CD14-positive monocyte (primary cell): ENCODE measurements at regions not wholly inside any gene's neighbourhood (a gene's known extent, or its start where the extent isn't known, plus 50 kb on each side); places are given as distances from the start of the nearest gene placed in this dataset.

Experiments used
- DNase-seq, 3 donors: peaks; one replicate each; pipeline ENCODE4 v3.0.0-alpha.2; 2011 to 2022
- H2AFZ ChIP-seq: 2 replicates; pipeline ENCODE4 v1.6.0; 2012; ENCODE audit warnings: mild to moderate bottlenecking, low read depth, low read length, inconsistent platforms; ENCODE audit not compliant: insufficient read depth, poor library complexity, severe bottlenecking
- H3K27ac ChIP-seq, 2 donors: 1 replicate in 1 of 2; 2 replicates in 1 of 2; pipeline ENCODE4 v1.5.1; 2012 to 2013; ENCODE audit warnings: low read length in 2 of 2, control low read depth in 1 of 2, inconsistent platforms in 1 of 2, low read depth in 1 of 2, mild to moderate bottlenecking in 1 of 2
- H3K27me3 ChIP-seq, 2 donors: one replicate each; pipeline versions ENCODE4 v1.6.0 to v1.6.1; 2011 to 2013; ENCODE audit warnings: low read length in 2 of 2; ENCODE audit not compliant: control insufficient read depth in 2 of 2, insufficient read depth in 2 of 2
- H3K36me3 ChIP-seq, 2 donors: replicated peaks in 1 of 2; 1 replicate in 1 of 2; 2 replicates in 1 of 2; pipeline versions ENCODE4 v1.5.1 to v1.6.1; 2012 to 2013; ENCODE audit warnings: low read length in 2 of 2, control low read depth in 1 of 2, inconsistent platforms in 1 of 2, mild to moderate bottlenecking in 1 of 2; ENCODE audit not compliant: insufficient read depth in 2 of 2, control insufficient read depth in 1 of 2
- H3K4me1 ChIP-seq, 2 donors: 1 replicate in 1 of 2; 2 replicates in 1 of 2; pipeline versions ENCODE4 v1.5.1 to v1.6.1; 2012 to 2013; ENCODE audit warnings: low read length in 2 of 2, control low read depth in 1 of 2, inconsistent platforms in 1 of 2, mild to moderate bottlenecking in 1 of 2, moderate library complexity in 1 of 2; ENCODE audit not compliant: insufficient read depth in 2 of 2, control insufficient read depth in 1 of 2
- H3K4me2 ChIP-seq: replicated peaks from 2 replicates; pipeline ENCODE3; 2012; ENCODE audit warnings: low read length, moderate library complexity, mild to moderate bottlenecking; ENCODE audit not compliant: poor library complexity, severe bottlenecking; ENCODE audit errors: extremely low read depth
- H3K4me3 ChIP-seq, 3 experiments: fragments of 200-600 bp in 1 of 3; sonication (generic) in 1 of 3; replicated peaks in 1 of 3; 1 replicate in 2 of 3; 2 replicates in 1 of 3; pipeline ENCODE4 v1.5.1; 2011 to 2013; ENCODE audit warnings: low read length in 3 of 3, mild to moderate bottlenecking in 3 of 3, control low read depth in 2 of 3, low read depth in 2 of 3, inconsistent platforms in 1 of 3, moderate library complexity in 1 of 3
- H3K79me2 ChIP-seq: 2 replicates; pipeline ENCODE4 v1.6.0; 2012; ENCODE audit warnings: mild to moderate bottlenecking, control low read depth, inconsistent platforms, low read length, moderate library complexity; ENCODE audit not compliant: insufficient read depth
- H3K9ac ChIP-seq: 2 replicates; pipeline ENCODE4 v1.6.0; 2017; ENCODE audit warnings: low read length, mild to moderate bottlenecking; ENCODE audit not compliant: insufficient read depth, poor library complexity, severe bottlenecking
- H3K9me3 ChIP-seq, 2 donors: replicated peaks in 1 of 2; 1 replicate in 1 of 2; 2 replicates in 1 of 2; pipeline versions ENCODE4 v1.5.1 to v1.6.1; 2012 to 2013; ENCODE audit warnings: low read length in 2 of 2, control low read depth in 1 of 2; ENCODE audit not compliant: control insufficient read depth in 1 of 2, insufficient read depth in 1 of 2
- H4K20me1 ChIP-seq: 2 replicates; pipeline ENCODE4 v1.6.0; 2012; ENCODE audit warnings: mild to moderate bottlenecking, low read length, control low read depth, moderate library complexity; ENCODE audit not compliant: insufficient read depth
- H3K27ac Mint-ChIP-seq, 7 donors: one replicate each; pipeline ENCODE4 v1.8.0; 2020; ENCODE audit warnings: mild to moderate bottlenecking in 7 of 7, mixed read lengths in 7 of 7, moderate library complexity in 6 of 7, inconsistent platforms in 2 of 7
- H3K27me3 Mint-ChIP-seq, 3 donors: one replicate each; pipeline ENCODE4 v1.8.0; 2021 to 2022; ENCODE audit warnings: low read depth in 3 of 3, mild to moderate bottlenecking in 3 of 3, mixed read lengths in 3 of 3, moderate library complexity in 3 of 3, inconsistent platforms in 1 of 3
- H3K36me3 Mint-ChIP-seq, 2 donors: one replicate each; pipeline ENCODE4 v1.8.0; 2020; ENCODE audit warnings: mixed read lengths in 2 of 2, inconsistent platforms in 1 of 2, mild to moderate bottlenecking in 1 of 2
- H3K4me1 Mint-ChIP-seq: one replicate; pipeline ENCODE4 v1.8.0; 2020; ENCODE audit warnings: mild to moderate bottlenecking, mixed read lengths
- H3K4me3 Mint-ChIP-seq, 2 donors: one replicate each; pipeline ENCODE4 v1.8.0; 2020; ENCODE audit warnings: mild to moderate bottlenecking in 2 of 2, mixed read lengths in 2 of 2, moderate library complexity in 1 of 2
- H3K9me3 Mint-ChIP-seq, 7 donors: one replicate each; pipeline ENCODE4 v1.8.0; 2020 to 2022; ENCODE audit warnings: mixed read lengths in 7 of 7, mild to moderate bottlenecking in 6 of 7, moderate library complexity in 6 of 7, inconsistent platforms in 2 of 7
- CTCF ChIP-seq: fragments of 200-600 bp; IDR thresholded peaks from one replicate; pipeline ENCODE4 v1.8.0; 2022; ENCODE audit warnings: antibody characterized with exemption, mild to moderate bottlenecking
- WGBS: methylation state at CpG from one replicate; pipeline ENCODE4 v1.1.5; 2013; ENCODE audit warnings: missing lambda C conversion rate; ENCODE audit not compliant: insufficient coverage; 5-methylcytosine and 5-hydroxymethylcytosine counted together
- intact Hi-C, 2 donors: fragments of 100-400 bp; cut with micrococcal nuclease; formaldehyde crosslinking; loops; one replicate each; pipeline versions ENCODE4 v1.15.0 to v1.15.1; 2023

GRCh38 chr10:106089855-106090254, 1074.7 kb downstream of the SORCS1 start:
- no peaks in the 10 kb centered on the region for H3K36me3 ChIP-seq
- no peaks in the 10 kb centered on the region for H3K9me3 ChIP-seq
- no peaks in the 10 kb centered on the region for H3K36me3 Mint-ChIP-seq
- H3K27me3 ChIP-seq = no peaks in the 10 kb centered on the region
- no peak overlapping the region for H3K4me2 ChIP-seq
- TF ChIP-seq CTCF = no peak
- no peak overlapping the region for H3K27ac ChIP-seq
- H3K9ac ChIP-seq = no peak overlapping the region
- no peaks in the 10 kb centered on the region for H3K27me3 Mint-ChIP-seq
- no peaks in the 10 kb centered on the region for H3K4me1 ChIP-seq
- no peaks in the 10 kb centered on the region for H4K20me1 ChIP-seq
- no peaks in the 10 kb centered on the region for H3K4me1 Mint-ChIP-seq
- H3K27ac Mint-ChIP-seq = no peak overlapping the region
- no peak for DNase-seq
- peaks cover 0 to 3% (median 0%) of the 10 kb centered on the region in 7 donors for H3K9me3 Mint-ChIP-seq
- intact Hi-C loops = no loop called here
- H3K4me3 ChIP-seq = no peak overlapping the region
- no peak overlapping the region for H2AFZ ChIP-seq
- H3K79me2 ChIP-seq = no peaks in the 10 kb centered on the region
- H3K4me3 Mint-ChIP-seq = no peak overlapping the region

- DNase-seq = no peak
- Histone ChIP-seq H3K9me3 (no peaks in the 10 kb centered on the region), H2AFZ (no peak overlapping the region), H3K36me3 (no peaks in the 10 kb centered on the region), H3K4me2 (no peak overlapping the region), H3K79me2 (no peaks in the 10 kb centered on the region), H3K9ac (no peak overlapping the region), H3K27me3 (no peaks in the 10 kb centered on the region), H3K4me3 (no peak overlapping the region), H3K4me1 (no peaks in the 10 kb centered on the region), H4K20me1 (no peaks in the 10 kb centered on the region), H3K27ac (no peak overlapping the region)
- Mint-ChIP-seq H3K27ac (no peak overlapping the region), H3K36me3 (no peaks in the 10 kb centered on the region), H3K27me3 (no peaks in the 10 kb centered on the region), H3K4me3 (no peak overlapping the region), H3K4me1 (no peaks in the 10 kb centered on the region), H3K9me3 (peaks cover 0 to 3% (median 0%) of the 10 kb centered on the region in 7 donors)
- intact Hi-C loops = no loop called here
- no CpG with 5 or more reads among the region's 1 CpG for WGBS
- no peak for TF ChIP-seq CTCF
Observed at GRCh38 chr10:106086391-106086790, 1078.1 kb downstream of the SORCS1 start.
